HepG2 (cell line): ENCODE measurements at regions not wholly inside any gene's neighbourhood (a gene's known extent, or its start where the extent isn't known, plus 50 kb on each side); places are given as distances from the start of the nearest gene placed in this dataset.

Source experiments
- BHLHE40 ChIP-seq: IDR thresholded peaks from 2 replicates; pipeline ENCODE4 v1.6.1; 2011; ENCODE audit warnings: low read length, improper control_type of control experiment
- CBFB ChIP-seq: sonication (generic); formaldehyde crosslinking; IDR thresholded peaks from 2 replicates; pipeline ENCODE4 v1.4.0; 2020; ENCODE audit warnings: missing genetic modification reagents
- E2F1 ChIP-seq: sonication (generic); formaldehyde crosslinking; IDR thresholded peaks from 2 replicates; pipeline ENCODE4 v1.5.0; 2020; ENCODE audit warnings: missing genetic modification reagents
- EP300 ChIP-seq, 3 experiments: sonication (generic) in 1 of 3; formaldehyde crosslinking in 1 of 3; IDR thresholded peaks; 2 replicates each; pipeline versions ENCODE4 v1.5.1 to v1.6.1; 2011 to 2020; ENCODE audit warnings: low read depth in 2 of 3, low read length in 2 of 3, borderline replicate concordance in 1 of 3, improper control_type of control experiment in 1 of 3, mild to moderate bottlenecking in 1 of 3, missing genetic modification reagents in 1 of 3, moderate library complexity in 1 of 3
- KLF12 ChIP-seq: sonication (generic); formaldehyde crosslinking; IDR thresholded peaks from 2 replicates; pipeline ENCODE4 v1.4.0; 2020; ENCODE audit warnings: missing genetic modification reagents, borderline replicate concordance
- MAFG ChIP-seq: sonication (generic); formaldehyde crosslinking; IDR thresholded peaks from 2 replicates; pipeline ENCODE4 v1.5.1; 2020; ENCODE audit warnings: mild to moderate bottlenecking, missing genetic modification reagents
- SMC3 ChIP-seq: IDR thresholded peaks from 2 replicates; pipeline ENCODE4 v1.6.1; 2011; ENCODE audit warnings: low read length, improper control_type of control experiment
- YY1 ChIP-seq: IDR thresholded peaks from 2 replicates; pipeline ENCODE4 v1.6.1; 2011; ENCODE audit warnings: low read length, low read depth, moderate library complexity, mild to moderate bottlenecking; ENCODE audit not compliant: insufficient read depth, insufficient replicate concordance
- ZNF280B ChIP-seq: sonication (generic); formaldehyde crosslinking; IDR thresholded peaks from 2 replicates; pipeline ENCODE4 v1.5.0; 2020; ENCODE audit warnings: missing genetic modification reagents, mild to moderate bottlenecking, borderline replicate concordance
- ZNF609 ChIP-seq: sonication (generic); formaldehyde crosslinking; IDR thresholded peaks from 2 replicates; pipeline ENCODE4 v1.4.0; 2020; ENCODE audit warnings: mild to moderate bottlenecking, missing genetic modification reagents, borderline replicate concordance
- ZNF670 ChIP-seq: sonication (generic); formaldehyde crosslinking; IDR thresholded peaks from 2 replicates; pipeline ENCODE4 v1.8.0; 2022; ENCODE audit warnings: mild to moderate bottlenecking, missing genetic modification reagents, borderline replicate concordance
- ZNF772 ChIP-seq: sonication (generic); formaldehyde crosslinking; IDR thresholded peaks from 2 replicates; pipeline ENCODE4 v1.5.0; 2020; ENCODE audit warnings: mild to moderate bottlenecking, missing genetic modification reagents
- ZNF879 ChIP-seq: sonication (generic); formaldehyde crosslinking; IDR thresholded peaks from 2 replicates; pipeline ENCODE4 v1.8.1; 2023; ENCODE audit warnings: missing genetic modification reagents
- TF ChIP-seq, protein P1 (sequence below): sonication (generic); formaldehyde crosslinking; IDR thresholded peaks from 2 replicates; pipeline ENCODE4 v1.4.0; 2020; ENCODE audit warnings: missing genetic modification reagents

DNA sequence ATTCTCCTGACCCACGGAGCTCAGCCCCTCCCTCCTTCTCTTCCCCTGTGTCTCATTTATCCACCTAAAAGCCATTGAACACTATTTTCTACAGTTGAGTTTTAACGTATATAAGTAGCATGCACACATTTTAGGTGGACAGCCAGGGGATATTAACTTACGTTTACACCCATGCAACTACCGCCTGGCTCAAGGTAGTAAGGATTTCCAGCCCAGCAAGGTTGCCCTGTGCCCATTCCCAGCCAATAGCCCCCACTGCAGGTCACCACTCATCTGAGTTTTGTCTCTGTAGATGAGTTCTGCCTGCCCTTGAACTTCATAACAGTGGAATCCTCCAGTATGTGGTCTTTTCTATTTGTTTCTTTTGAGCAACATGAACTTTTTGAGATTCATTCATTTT, 65.4 kb downstream of the SMIM38 start:
- TF ChIP-seq EP300 (IDR thresholded peaks at IDR 0.05; ENCODE audit: low read depth in 2 of 2, low read length in 2 of 2) (no peak), EP300 (CRISPR knock-in tag; IDR thresholded peaks at IDR 0.05; ENCODE audit: borderline replicate concordance) (no peak), ZNF879 (CRISPR knock-in tag) (no peak), ZNF280B (CRISPR knock-in tag) (no peak), SMC3 (no peak), ZNF772 (CRISPR knock-in tag) (no peak), KLF12 (no peak), ZNF609 (CRISPR knock-in tag) (no peak), E2F1 (CRISPR knock-in tag) (no peak), YY1 (no peak), ZNF670 (CRISPR knock-in tag) (no peak), MAFG (CRISPR knock-in tag) (no peak), CBFB (CRISPR knock-in tag) (no peak), BHLHE40 (no peak)
- TF ChIP-seq, protein P1, sequence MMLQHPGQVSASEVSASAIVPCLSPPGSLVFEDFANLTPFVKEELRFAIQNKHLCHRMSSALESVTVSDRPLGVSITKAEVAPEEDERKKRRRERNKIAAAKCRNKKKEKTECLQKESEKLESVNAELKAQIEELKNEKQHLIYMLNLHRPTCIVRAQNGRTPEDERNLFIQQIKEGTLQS (CRISPR knock-in tag): no peak
